Thyroid gland (tissue), 4 donors: ENCODE measurements at regions not wholly inside any gene's neighbourhood (a gene's known extent, or its start where the extent isn't known, plus 50 kb on each side); places are given as distances from the start of the nearest gene placed in this dataset.

Source experiments
- POLR2A ChIP-seq, 2 donors: fragments of 450-650 bp; IDR thresholded peaks; one replicate each; pipeline ENCODE4 v1.6.1; 2017; ENCODE audit warnings: antibody characterized with exemption in 2 of 2, mild to moderate bottlenecking in 2 of 2, moderate library complexity in 1 of 2
- TF ChIP-seq, protein P1 (sequence below), 6 experiments: fragments of 200-600 bp in 3 of 6; fragments of 450-650 bp in 3 of 6; sonication (generic) in 3 of 6; IDR thresholded peaks; one replicate each; pipeline ENCODE4 v1.5.1; 2016 to 2019; ENCODE audit warnings: antibody characterized with exemption in 6 of 6, mild to moderate bottlenecking in 2 of 6, inconsistent platforms in 1 of 6, moderate library complexity in 1 of 6

DNA sequence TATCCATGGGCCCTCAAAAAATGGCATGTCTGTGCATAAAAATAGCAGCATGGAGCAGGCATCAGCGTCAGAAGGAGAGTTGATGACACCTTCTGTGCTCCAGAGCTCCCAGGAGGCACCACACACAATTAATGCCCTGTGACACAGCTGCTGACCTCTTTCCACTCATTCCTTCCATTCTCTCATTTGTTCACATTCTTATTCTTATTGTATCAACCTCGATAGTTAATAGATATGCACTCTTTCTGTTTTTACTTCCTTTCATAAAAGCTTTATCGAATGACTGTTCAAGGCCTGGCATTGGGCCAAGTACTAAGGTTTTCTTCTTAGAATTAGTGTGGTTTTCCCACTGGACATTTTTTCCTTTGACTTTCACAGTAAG, 266.0 kb upstream of the MTNR1B start:
- TF ChIP-seq, protein P1, sequence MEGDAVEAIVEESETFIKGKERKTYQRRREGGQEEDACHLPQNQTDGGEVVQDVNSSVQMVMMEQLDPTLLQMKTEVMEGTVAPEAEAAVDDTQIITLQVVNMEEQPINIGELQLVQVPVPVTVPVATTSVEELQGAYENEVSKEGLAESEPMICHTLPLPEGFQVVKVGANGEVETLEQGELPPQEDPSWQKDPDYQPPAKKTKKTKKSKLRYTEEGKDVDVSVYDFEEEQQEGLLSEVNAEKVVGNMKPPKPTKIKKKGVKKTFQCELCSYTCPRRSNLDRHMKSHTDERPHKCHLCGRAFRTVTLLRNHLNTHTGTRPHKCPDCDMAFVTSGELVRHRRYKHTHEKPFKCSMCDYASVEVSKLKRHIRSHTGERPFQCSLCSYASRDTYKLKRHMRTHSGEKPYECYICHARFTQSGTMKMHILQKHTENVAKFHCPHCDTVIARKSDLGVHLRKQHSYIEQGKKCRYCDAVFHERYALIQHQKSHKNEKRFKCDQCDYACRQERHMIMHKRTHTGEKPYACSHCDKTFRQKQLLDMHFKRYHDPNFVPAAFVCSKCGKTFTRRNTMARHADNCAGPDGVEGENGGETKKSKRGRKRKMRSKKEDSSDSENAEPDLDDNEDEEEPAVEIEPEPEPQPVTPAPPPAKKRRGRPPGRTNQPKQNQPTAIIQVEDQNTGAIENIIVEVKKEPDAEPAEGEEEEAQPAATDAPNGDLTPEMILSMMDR (IDR thresholded peaks at IDR 0.05) = no peak
- TF ChIP-seq POLR2A (IDR thresholded peaks at IDR 0.05) = no peak
